ENCODE measurements at regions not wholly inside any gene's neighbourhood (a gene's known extent, or its start where the extent isn't known, plus 50 kb on each side); places are given as distances from the start of the nearest gene placed in this dataset.

GRCh38 chr4:91989914-91990313 lies 313.9 kb upstream of the GRID2 start:
- Histone ChIP-seq H3K36me3 (no peaks in the 10 kb centered on the region), H3K4me3 (no peak overlapping the region), H3K9ac (ENCODE audit: low read depth in 2 of 2, low read length in 2 of 2) (no peak overlapping the region), H3K9me3 (no peaks in the 10 kb centered on the region), H3K27ac (no peak overlapping the region), H3K4me1 (no peaks in the 10 kb centered on the region), H3K27me3 (no peaks in the 10 kb centered on the region)
- intact Hi-C loops (cut with DNase I): no loop called here
- no peak for TF ChIP-seq CTCF (IDR thresholded peaks at IDR 0.05)
- DNase-seq: no peak

DNA sequence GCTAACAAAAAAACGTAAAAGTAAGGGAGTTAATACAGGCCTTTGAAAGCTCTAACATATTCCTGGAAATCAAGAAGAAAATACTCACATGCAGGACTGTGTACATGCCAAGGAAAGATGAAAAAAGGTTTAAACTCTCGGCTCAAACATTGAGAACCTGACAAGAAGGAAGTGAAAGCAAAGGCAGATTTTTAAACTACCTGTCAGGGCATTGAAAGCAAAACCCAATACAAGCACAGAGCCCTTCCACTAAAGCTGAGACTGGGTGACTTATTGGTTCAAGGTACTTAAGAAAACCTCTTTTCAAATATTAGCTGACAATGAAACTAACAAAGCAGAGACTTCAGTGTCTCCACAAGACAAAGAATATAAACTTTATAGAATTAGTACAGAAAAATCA lies 313.0 kb upstream of the GRID2 start:
- TF ChIP-seq CTCF (IDR thresholded peaks at IDR 0.05): no peak
- no peak for DNase-seq
- Histone ChIP-seq H3K9me3 (no peaks in the 10 kb centered on the region), H3K4me3 (no peak overlapping the region), H3K4me1 (no peaks in the 10 kb centered on the region), H3K36me3 (no peaks in the 10 kb centered on the region), H3K27me3 (no peaks in the 10 kb centered on the region), H3K27ac (no peak overlapping the region), H3K9ac (ENCODE audit: low read depth in 2 of 2, low read length in 2 of 2) (no peak overlapping the region)
- intact Hi-C loops (cut with DNase I): no loop called here

GRCh38 chr4:91997045-91997444 lies 306.7 kb upstream of the GRID2 start:
- intact Hi-C loops (cut with DNase I): no loop called here
- Histone ChIP-seq H3K9me3 (no peaks in the 10 kb centered on the region), H3K36me3 (no peaks in the 10 kb centered on the region), H3K9ac (ENCODE audit: low read depth in 2 of 2, low read length in 2 of 2) (no peak overlapping the region), H3K4me1 (no peaks in the 10 kb centered on the region), H3K4me3 (no peak overlapping the region), H3K27me3 (no peaks in the 10 kb centered on the region), H3K27ac (no peak overlapping the region)
- TF ChIP-seq CTCF (IDR thresholded peaks at IDR 0.05): no peak
- no peak for DNase-seq

GRCh38 chr4:92012899-92013867 lies 290.6 kb upstream of the GRID2 start:
- Histone ChIP-seq H3K9me3 (no peaks in the 10 kb centered on the region), H3K36me3 (no peaks in the 10 kb centered on the region), H3K27me3 (no peaks in the 10 kb centered on the region), H3K27ac (peak overlapping the region; percentile 29), H3K4me1 (no peaks in the 10 kb centered on the region), H3K4me3 (no peak overlapping the region), H3K9ac (ENCODE audit: low read depth in 2 of 2, low read length in 2 of 2) (no peak overlapping the region)
- TF ChIP-seq CTCF (IDR thresholded peaks at IDR 0.05): peak; percentile 43
- intact Hi-C loops (cut with DNase I): no loop called here
- DNase-seq: peak; percentile 86

DNA sequence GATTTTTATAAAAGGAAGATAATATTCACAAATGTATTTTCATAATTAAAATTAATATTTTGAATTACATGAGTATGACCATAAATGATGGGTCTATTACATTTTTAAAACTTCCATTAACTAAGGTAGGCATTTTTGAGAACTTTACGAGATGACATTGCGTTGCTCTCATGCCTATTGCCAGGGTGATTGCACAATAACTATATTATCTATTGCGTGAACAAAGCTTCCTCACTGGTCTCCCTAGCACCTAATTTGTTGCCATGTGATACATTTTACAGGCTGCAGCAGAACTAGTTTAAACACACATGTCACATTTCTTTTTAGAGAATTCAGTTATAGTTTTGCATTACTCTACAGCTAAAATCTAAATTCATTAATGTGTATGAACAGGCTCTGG lies 289.7 kb upstream of the GRID2 start:
- intact Hi-C loops (cut with DNase I): no loop called here

More for the DNA sequence above, 289.7 kb upstream of the GRID2 start:
- H3K9ac ChIP-seq (ENCODE audit: low read depth in 2 of 2, low read length in 2 of 2): no peak overlapping the region
- no peaks in the 10 kb centered on the region for H3K4me1 ChIP-seq
- H3K27me3 ChIP-seq: no peaks in the 10 kb centered on the region
- no peak overlapping the region for H3K4me3 ChIP-seq
- peak; percentile 47 for DNase-seq
- H3K36me3 ChIP-seq: no peaks in the 10 kb centered on the region
- no peaks in the 10 kb centered on the region for H3K9me3 ChIP-seq
- TF ChIP-seq CTCF (IDR thresholded peaks at IDR 0.05): no peak
- no peak overlapping the region for H3K27ac ChIP-seq
